IMR-90 (cell line): ENCODE measurements at regions not wholly inside any gene's neighbourhood (a gene's known extent, or its start where the extent isn't known, plus 50 kb on each side); places are given as distances from the start of the nearest gene placed in this dataset.

ENCODE experiments used
- ATAC-seq: fragments of 200-7000 bp; cut with Tn5 transposase; 2 replicates; pipeline ENCODE4 v1.9.1; 2020; ENCODE audit warnings: low read depth, mild to moderate bottlenecking, moderate library complexity
- BruUV-seq: library from RNA; stranded (reverse); fragments of 400-500 nt; replicated peaks from 2 replicates; lab custom pipeline; 2021; lab: Mats Ljungman, UMichigan
- CTCF ChIA-PET: fragments of 300-600 bp; formaldehyde crosslinking; extraction: SDS; loops from one replicate; lab custom pipeline; 2021; ENCODE audit warnings: antibody characterized with exemption; lab: Yijun Ruan, JAX
- POLR2A ChIA-PET: fragments of 300-600 bp; sonication (Branson Sonifier 250); formaldehyde crosslinking; loops from one replicate; lab custom pipeline; 2022; ENCODE audit warnings: antibody characterized with exemption; ENCODE audit not compliant: unreplicated experiment; lab: Charles Lee
- DNase-seq: peaks from one replicate; pipeline ENCODE4 v3.0.0; 2013
- H2AFZ ChIP-seq: replicated peaks from 2 replicates; pipeline ENCODE3; 2013; ENCODE audit warnings: low read length, mild to moderate bottlenecking; ENCODE audit not compliant: poor library complexity
- H2AK5ac ChIP-seq: 2 replicates; pipeline ENCODE4 v1.6.1; 2013; ENCODE audit warnings: low read depth, low read length, inconsistent platforms
- H2AK9ac ChIP-seq: replicated peaks from 2 replicates; pipeline ENCODE3; 2013; ENCODE audit warnings: mild to moderate bottlenecking, low read depth, low read length, moderate library complexity; ENCODE audit not compliant: poor library complexity
- H2BK120ac ChIP-seq: 2 replicates; pipeline ENCODE4 v1.6.1; 2013; ENCODE audit warnings: low read depth, low read length, inconsistent platforms
- H2BK15ac ChIP-seq: 3 replicates; pipeline ENCODE4 v1.6.1; 2013; ENCODE audit warnings: low read depth, low read length, inconsistent platforms
- H2BK20ac ChIP-seq: 2 replicates; pipeline ENCODE4 v1.6.1; 2013; ENCODE audit warnings: low read depth, mild to moderate bottlenecking, inconsistent platforms, low read length, moderate library complexity
- H2BK5ac ChIP-seq: 2 replicates; pipeline ENCODE4 v1.6.1; 2013; ENCODE audit warnings: mild to moderate bottlenecking, low read depth, low read length, inconsistent platforms; ENCODE audit not compliant: poor library complexity, severe bottlenecking
- H3K14ac ChIP-seq: replicated peaks from 2 replicates; pipeline ENCODE4 v1.6.1; 2013; ENCODE audit warnings: low read depth, low read length, inconsistent platforms
- H3K18ac ChIP-seq: 2 replicates; pipeline ENCODE4 v1.6.1; 2013; ENCODE audit warnings: low read depth, low read length, control low read depth
- H3K23ac ChIP-seq: 2 replicates; pipeline ENCODE4 v1.6.1; 2013; ENCODE audit warnings: low read depth, low read length, inconsistent platforms
- H3K27ac ChIP-seq: 2 replicates; pipeline ENCODE4 v1.5.1; 2013; ENCODE audit warnings: mild to moderate bottlenecking, control low read depth, low read length; ENCODE audit not compliant: insufficient read depth
- H3K27me3 ChIP-seq: 2 replicates; pipeline ENCODE4 v1.6.1; 2013; ENCODE audit warnings: low read length; ENCODE audit not compliant: control insufficient read depth, insufficient read depth
- H3K36me3 ChIP-seq: 2 replicates; pipeline ENCODE4 v1.6.1; 2013; ENCODE audit warnings: low read length, mixed read lengths; ENCODE audit not compliant: control insufficient read depth, insufficient read depth
- H3K4ac ChIP-seq: 2 replicates; pipeline ENCODE4 v1.6.1; 2013; ENCODE audit warnings: low read depth, low read length, inconsistent platforms
- H3K4me1 ChIP-seq: 2 replicates; pipeline ENCODE4 v1.6.1; 2013; ENCODE audit warnings: low read length, mixed read lengths; ENCODE audit not compliant: control insufficient read depth, insufficient read depth
- H3K4me2 ChIP-seq: 2 replicates; pipeline ENCODE4 v1.6.1; 2013; ENCODE audit warnings: low read depth, mild to moderate bottlenecking, control low read depth, low read length, moderate library complexity
- H3K4me3 ChIP-seq: 2 replicates; pipeline ENCODE4 v1.5.1; 2013; ENCODE audit warnings: low read depth, mild to moderate bottlenecking, control low read depth, low read length, moderate library complexity; ENCODE audit not compliant: insufficient read depth
- H3K56ac ChIP-seq: 2 replicates; pipeline ENCODE4 v1.6.1; 2013; ENCODE audit warnings: low read length, inconsistent platforms; ENCODE audit not compliant: insufficient read depth; ENCODE audit errors: extremely low read depth
- H3K79me1 ChIP-seq, 2 experiments: 2 replicates each; pipeline ENCODE4 v1.6.1; 2013; ENCODE audit warnings: low read length in 2 of 2, inconsistent platforms in 1 of 2, low read depth in 1 of 2
- H3K9ac ChIP-seq: 2 replicates; pipeline ENCODE4 v1.6.1; 2013; ENCODE audit warnings: low read depth, low read length, control low read depth
- H3K9me1 ChIP-seq: 2 replicates; pipeline ENCODE4 v1.6.1; 2013; ENCODE audit warnings: low read length, inconsistent platforms; ENCODE audit not compliant: insufficient read depth
- H3K9me3 ChIP-seq: 2 replicates; pipeline ENCODE4 v1.6.1; 2013; ENCODE audit warnings: low read length; ENCODE audit not compliant: control insufficient read depth, insufficient read depth
- H4K20me1 ChIP-seq: 2 replicates; pipeline ENCODE4 v1.6.1; 2013; ENCODE audit warnings: low read length, inconsistent platforms; ENCODE audit not compliant: insufficient read depth
- H4K5ac ChIP-seq: 2 replicates; pipeline ENCODE4 v1.6.1; 2013; ENCODE audit warnings: mild to moderate bottlenecking, low read depth, low read length, control low read depth
- H4K8ac ChIP-seq, 2 experiments: 2 replicates each; pipeline ENCODE4 v1.6.1; 2013; ENCODE audit warnings: low read depth in 2 of 2, low read length in 2 of 2, control low read depth in 1 of 2, inconsistent platforms in 1 of 2
- H4K91ac ChIP-seq: 2 replicates; pipeline ENCODE4 v1.6.1; 2013; ENCODE audit warnings: low read depth, low read length, inconsistent platforms; ENCODE audit not compliant: insufficient read depth
- FOS ChIP-seq: fragments of 150-350 bp; IDR thresholded peaks from 2 replicates; pipeline ENCODE4 v1.6.1; 2016; ENCODE audit warnings: low read depth, low read length
- MAFK ChIP-seq: IDR thresholded peaks from 2 replicates; pipeline ENCODE4 v1.6.1; 2012; ENCODE audit warnings: low read depth, low read length, improper control_type of control experiment
- MAZ ChIP-seq: IDR thresholded peaks from 2 replicates; pipeline ENCODE4 v1.6.1; 2012; ENCODE audit warnings: low read depth, mild to moderate bottlenecking, low read length, improper control_type of control experiment, moderate library complexity, borderline replicate concordance
- POLR2A ChIP-seq: IDR thresholded peaks from 2 replicates; pipeline ENCODE4 v1.6.1; 2012; ENCODE audit warnings: mild to moderate bottlenecking, low read depth, low read length
- RAD21 ChIP-seq: IDR thresholded peaks from 2 replicates; pipeline ENCODE4 v1.6.1; 2012; ENCODE audit warnings: low read length, improper control_type of control experiment
- RCOR1 ChIP-seq: IDR thresholded peaks from 2 replicates; pipeline ENCODE4 v1.6.1; 2012; ENCODE audit warnings: mild to moderate bottlenecking, low read length, improper control_type of control experiment; ENCODE audit not compliant: insufficient replicate concordance
- RFX5 ChIP-seq: IDR thresholded peaks from 2 replicates; pipeline ENCODE4 v1.8.0; 2012; ENCODE audit warnings: low read depth, mild to moderate bottlenecking, low read length, moderate library complexity
- SMC3 ChIP-seq: fragments of 150-350 bp; IDR thresholded peaks from 2 replicates; pipeline ENCODE4 v1.6.1; 2016; ENCODE audit warnings: low read depth, mild to moderate bottlenecking, antibody characterized with exemption, low read length, moderate library complexity
- WGBS, 2 experiments: methylation state at CpG; one replicate each; pipeline versions ENCODE4 v1.1.5 to v1.1.7; 2013; ENCODE audit warnings: missing lambda C conversion rate in 2 of 2; ENCODE audit not compliant: insufficient read length in 1 of 2; ENCODE audit errors: extremely low coverage in 2 of 2; 5-methylcytosine and 5-hydroxymethylcytosine counted together
- dilution Hi-C: fragments of 300-500 bp; cut with HindIII; formaldehyde crosslinking; loops from one replicate; pipeline ENCODE4 v1.14.3; 2018; ENCODE audit warnings: low sequenced_read_pairs; ENCODE audit not compliant: unreplicated experiment
- in situ Hi-C: fragments of 300-500 bp; cut with MboI; formaldehyde crosslinking; loops from 3 replicates; pipeline ENCODE4 v1.14.3; 2019; ENCODE audit warnings: low sequenced_read_pairs, inconsistent platforms, mixed read lengths
- intact Hi-C: fragments of 100-400 bp; cut with micrococcal nuclease; formaldehyde crosslinking; loops from 2 replicates; pipeline ENCODE4 v1.10.0; 2022
- TF ChIP-seq, protein P1 (sequence below): fragments of 150-350 bp; IDR thresholded peaks from 2 replicates; pipeline ENCODE4 v1.6.1; 2016; ENCODE audit warnings: low read depth, mild to moderate bottlenecking, low read length, moderate library complexity, borderline replicate concordance

DNA sequence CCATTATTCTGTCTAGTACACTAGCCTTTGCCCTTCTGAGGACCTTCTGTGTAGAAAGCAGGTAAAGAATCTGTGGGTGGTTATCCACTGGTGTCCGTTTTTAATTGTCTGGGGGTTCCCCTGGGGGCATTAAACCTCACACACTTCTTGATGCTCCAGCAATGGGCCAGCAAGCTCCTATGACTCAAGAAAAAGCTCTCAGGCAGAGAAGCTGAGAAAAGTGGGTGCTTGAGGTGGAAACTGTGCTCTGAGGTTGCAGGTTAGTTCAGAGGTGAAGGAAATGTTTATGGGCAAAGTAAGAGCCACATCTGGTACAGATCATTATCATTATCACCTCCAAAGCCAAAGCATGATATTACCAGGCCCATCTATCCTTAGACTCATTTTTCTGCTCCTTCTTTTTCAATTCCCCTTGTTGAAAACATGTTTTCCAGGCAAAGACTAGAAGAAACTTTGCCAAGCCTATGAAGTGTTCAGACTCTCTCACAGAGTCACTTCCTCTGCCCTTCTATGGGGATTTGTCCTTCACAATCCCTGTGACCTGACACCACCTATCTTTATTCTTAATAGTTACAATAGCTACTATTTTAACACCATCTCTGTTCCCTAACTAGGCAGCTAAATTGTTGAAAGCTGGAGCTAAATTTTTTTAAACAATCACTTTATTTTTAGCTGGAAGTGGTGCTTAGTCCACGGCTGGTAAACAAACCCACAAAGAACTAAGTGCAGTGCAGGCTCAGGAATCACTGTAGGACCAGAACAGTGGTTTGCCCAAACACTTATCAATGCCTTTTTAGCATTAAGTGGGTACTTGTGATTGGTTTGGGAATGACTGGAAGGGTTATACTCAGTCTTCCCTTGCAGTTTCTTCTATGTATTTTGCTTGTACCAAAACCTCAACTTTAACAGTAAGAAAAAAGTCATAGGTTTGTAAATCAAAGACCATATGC is 512.8 kb upstream of the POU3F3 start:
- no CpG with 5 or more reads among the region's 2 CpGs for WGBS, 2 experiments
- no peaks in the 10 kb centered on the region for H3K4me1 ChIP-seq
- H4K5ac ChIP-seq: no peak overlapping the region
- no peak overlapping the region for H3K23ac ChIP-seq
- no peak overlapping the region for H2BK15ac ChIP-seq
- DNase-seq (no peak), ATAC-seq (no peak)
- H2AK5ac ChIP-seq: no peak overlapping the region
- no peaks in the 10 kb centered on the region for H3K36me3 ChIP-seq
- H2BK120ac ChIP-seq: no peak overlapping the region
- H3K27ac ChIP-seq: no peak overlapping the region
- H2BK20ac ChIP-seq: no peak overlapping the region
- no peak overlapping the region for H3K56ac ChIP-seq
- no peak overlapping the region for H3K4me2 ChIP-seq
- in situ Hi-C loops: no loop called here
- no TSS peak for BruUV-seq
- CTCF ChIA-PET: no interaction called here
- H3K27me3 ChIP-seq: no peaks in the 10 kb centered on the region
- H3K9ac ChIP-seq: no peak overlapping the region
- H3K14ac ChIP-seq: no peak overlapping the region
- H3K18ac ChIP-seq: no peak overlapping the region
- TF ChIP-seq MAZ (no peak), RFX5 (no peak), RAD21 (no peak), MAFK (no peak), SMC3 (no peak), FOS (no peak), POLR2A (no peak), RCOR1 (no peak)
- TF ChIP-seq, protein P1, sequence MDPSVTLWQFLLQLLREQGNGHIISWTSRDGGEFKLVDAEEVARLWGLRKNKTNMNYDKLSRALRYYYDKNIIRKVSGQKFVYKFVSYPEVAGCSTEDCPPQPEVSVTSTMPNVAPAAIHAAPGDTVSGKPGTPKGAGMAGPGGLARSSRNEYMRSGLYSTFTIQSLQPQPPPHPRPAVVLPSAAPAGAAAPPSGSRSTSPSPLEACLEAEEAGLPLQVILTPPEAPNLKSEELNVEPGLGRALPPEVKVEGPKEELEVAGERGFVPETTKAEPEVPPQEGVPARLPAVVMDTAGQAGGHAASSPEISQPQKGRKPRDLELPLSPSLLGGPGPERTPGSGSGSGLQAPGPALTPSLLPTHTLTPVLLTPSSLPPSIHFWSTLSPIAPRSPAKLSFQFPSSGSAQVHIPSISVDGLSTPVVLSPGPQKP: no peak
- H2BK5ac ChIP-seq: no peak overlapping the region
- intact Hi-C loops: no loop called here
- no peak overlapping the region for H2AFZ ChIP-seq
- no peaks in the 10 kb centered on the region for H3K9me1 ChIP-seq
- POLR2A ChIA-PET: no interaction called here
- H4K91ac ChIP-seq: no peak overlapping the region
- peaks cover 6% of the 10 kb centered on the region; the same call in 1 of the 2 replicates for H3K9me3 ChIP-seq
- no peak overlapping the region for H4K8ac ChIP-seq
- no peak overlapping the region for H3K4ac ChIP-seq
- no peaks in the 10 kb centered on the region for H4K20me1 ChIP-seq
- dilution Hi-C loops: no loop called here
- no peak overlapping the region for H2AK9ac ChIP-seq
- H3K79me1 ChIP-seq: no peaks in the 10 kb centered on the region
- H3K4me3 ChIP-seq: no peak overlapping the region
